Activated T-helper 1 cell treated with anti-CD3 and anti-CD28 coated beads, Interleukin-12 subunit alpha, Interleukin-12 subunit beta, Interleukin-2, Interleukin-4 antibody, amounts not matched to agents 30 ng/mL and 10 ng/mL and 1 ng/mL, durations not matched to agents 14 hours and 24 hours and 36 hours (primary cell): ENCODE measurements at regions not wholly inside any gene's neighbourhood (a gene's known extent, or its start where the extent isn't known, plus 50 kb on each side); places are given as distances from the start of the nearest gene placed in this dataset.

ENCODE experiments used
- DNase-seq: peaks from one replicate; pipeline ENCODE4 v3.0.0; 2021; ENCODE audit warnings: low spot score
- H3K27ac Mint-ChIP-seq: one replicate; pipeline ENCODE4 v1.8.0; 2021; ENCODE audit warnings: mild to moderate bottlenecking, mixed read lengths
- H3K27me3 Mint-ChIP-seq: one replicate; pipeline ENCODE4 v1.8.0; 2022; ENCODE audit warnings: mild to moderate bottlenecking, moderate library complexity, mixed read lengths; ENCODE audit not compliant: insufficient read depth
- H3K36me3 Mint-ChIP-seq: one replicate; pipeline ENCODE4 v1.8.0; 2021; ENCODE audit warnings: low read depth, mixed read lengths
- H3K4me1 Mint-ChIP-seq: one replicate; pipeline ENCODE4 v1.8.0; 2021; ENCODE audit warnings: low read depth, mixed read lengths
- H3K4me3 Mint-ChIP-seq: one replicate; pipeline ENCODE4 v1.8.0; 2021; ENCODE audit warnings: mild to moderate bottlenecking, moderate library complexity, mixed read lengths
- H3K9me3 Mint-ChIP-seq: one replicate; pipeline ENCODE4 v1.8.0; 2021; ENCODE audit warnings: mixed read lengths
- intact Hi-C: fragments of 100-400 bp; cut with micrococcal nuclease; formaldehyde crosslinking; loops from one replicate; pipeline ENCODE4 v1.15.1; 2024

DNA sequence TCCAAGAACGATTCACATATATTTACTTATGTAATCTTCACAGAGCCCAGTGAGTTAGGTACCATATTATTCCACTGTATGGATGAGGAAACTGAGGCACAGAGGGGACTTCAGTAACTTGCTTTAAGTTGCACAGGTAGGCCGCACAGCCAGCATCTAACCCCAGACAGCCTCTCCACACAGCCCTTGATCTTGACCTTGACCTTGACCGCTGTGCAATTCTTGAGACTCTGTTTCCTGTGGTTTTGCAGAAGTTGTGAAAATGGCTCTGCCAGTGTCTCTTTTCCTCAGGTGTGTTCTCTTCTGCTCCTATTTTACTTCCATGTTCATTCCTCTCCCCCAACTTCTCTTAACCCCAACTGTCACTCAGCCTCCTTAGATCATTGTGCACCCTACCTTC is 206.5 kb downstream of the SOX11 start:
- intact Hi-C loops: no loop called here
- no peaks in the 10 kb centered on the region for H3K9me3 Mint-ChIP-seq
- no peaks in the 10 kb centered on the region for H3K4me1 Mint-ChIP-seq
- H3K27me3 Mint-ChIP-seq: no peaks in the 10 kb centered on the region
- no peak overlapping the region for H3K27ac Mint-ChIP-seq
- no peak for DNase-seq
- no peaks in the 10 kb centered on the region for H3K36me3 Mint-ChIP-seq
- no peak overlapping the region for H3K4me3 Mint-ChIP-seq

DNA sequence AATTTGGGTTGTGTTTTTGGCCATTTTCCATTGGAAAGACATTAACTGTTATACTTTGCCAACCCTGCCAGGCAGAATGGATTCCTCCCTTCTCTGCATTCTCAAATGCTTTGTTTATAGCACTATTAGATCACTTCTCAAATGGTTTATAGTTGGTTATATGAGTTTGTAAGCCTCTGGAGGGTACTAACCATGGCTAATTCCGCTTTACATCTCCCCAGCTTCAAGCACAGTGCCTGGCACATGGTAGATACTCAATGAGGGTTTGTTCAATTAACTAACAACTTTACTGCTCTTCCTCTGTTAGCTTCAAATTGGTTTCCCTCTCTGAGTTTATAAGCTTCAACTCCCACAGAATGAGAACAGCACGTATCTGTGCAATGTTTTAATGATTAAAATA is 213.5 kb downstream of the SOX11 start:
- intact Hi-C loops: no loop called here
- H3K27me3 Mint-ChIP-seq: no peaks in the 10 kb centered on the region
- H3K9me3 Mint-ChIP-seq: no peaks in the 10 kb centered on the region
- no peak overlapping the region for H3K27ac Mint-ChIP-seq
- DNase-seq: no peak
- H3K4me1 Mint-ChIP-seq: no peaks in the 10 kb centered on the region
- no peaks in the 10 kb centered on the region for H3K36me3 Mint-ChIP-seq
- H3K4me3 Mint-ChIP-seq: no peak overlapping the region

DNA sequence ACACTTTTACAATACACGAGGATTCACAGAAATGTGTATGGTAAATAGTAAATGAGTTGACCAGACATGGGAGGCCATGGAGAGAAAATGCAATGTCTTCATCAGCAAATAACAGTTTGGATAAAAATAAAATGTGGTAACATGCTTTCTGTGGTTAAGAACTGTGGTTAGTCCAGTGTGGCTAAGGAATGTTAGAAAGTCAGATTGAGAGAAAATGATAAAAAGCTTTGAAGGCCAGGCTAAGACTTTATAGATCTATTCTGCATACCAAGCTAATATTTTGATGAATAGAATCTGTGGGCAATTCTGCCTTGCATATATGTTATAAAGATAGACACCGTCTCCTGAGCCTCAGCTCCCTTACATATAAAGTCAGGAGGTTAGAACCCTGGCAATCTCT is 215.9 kb downstream of the SOX11 start:
- Mint-ChIP-seq H3K27ac (no peak overlapping the region), H3K4me3 (no peak overlapping the region), H3K4me1 (no peaks in the 10 kb centered on the region), H3K36me3 (no peaks in the 10 kb centered on the region), H3K27me3 (no peaks in the 10 kb centered on the region), H3K9me3 (no peaks in the 10 kb centered on the region)
- DNase-seq: no peak
- intact Hi-C loops: no loop called here

DNA sequence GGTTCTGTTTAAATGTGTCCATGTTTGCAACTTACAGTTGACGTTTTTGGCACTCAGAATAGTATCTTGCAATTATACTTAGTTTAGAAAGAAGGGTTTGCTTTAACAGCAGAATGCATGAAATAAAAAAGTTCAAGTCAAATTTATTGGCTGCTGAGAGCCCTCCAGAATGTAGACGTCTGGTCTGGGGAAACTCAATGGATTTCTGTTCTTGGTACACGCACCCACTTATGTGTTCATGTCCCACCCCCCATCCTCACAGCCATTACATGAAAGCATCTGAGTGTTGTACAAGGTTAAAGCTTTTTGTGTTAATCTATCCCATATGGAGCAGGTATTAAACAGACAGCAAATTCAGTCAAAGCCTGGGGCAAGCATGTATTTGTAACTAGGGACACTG is 219.5 kb downstream of the SOX11 start:
- no peak overlapping the region for H3K27ac Mint-ChIP-seq
- no peaks in the 10 kb centered on the region for H3K36me3 Mint-ChIP-seq
- no peaks in the 10 kb centered on the region for H3K27me3 Mint-ChIP-seq
- intact Hi-C loops: no loop called here
- H3K9me3 Mint-ChIP-seq: no peaks in the 10 kb centered on the region
- H3K4me1 Mint-ChIP-seq: no peaks in the 10 kb centered on the region
- no peak overlapping the region for H3K4me3 Mint-ChIP-seq
- no peak for DNase-seq

DNA sequence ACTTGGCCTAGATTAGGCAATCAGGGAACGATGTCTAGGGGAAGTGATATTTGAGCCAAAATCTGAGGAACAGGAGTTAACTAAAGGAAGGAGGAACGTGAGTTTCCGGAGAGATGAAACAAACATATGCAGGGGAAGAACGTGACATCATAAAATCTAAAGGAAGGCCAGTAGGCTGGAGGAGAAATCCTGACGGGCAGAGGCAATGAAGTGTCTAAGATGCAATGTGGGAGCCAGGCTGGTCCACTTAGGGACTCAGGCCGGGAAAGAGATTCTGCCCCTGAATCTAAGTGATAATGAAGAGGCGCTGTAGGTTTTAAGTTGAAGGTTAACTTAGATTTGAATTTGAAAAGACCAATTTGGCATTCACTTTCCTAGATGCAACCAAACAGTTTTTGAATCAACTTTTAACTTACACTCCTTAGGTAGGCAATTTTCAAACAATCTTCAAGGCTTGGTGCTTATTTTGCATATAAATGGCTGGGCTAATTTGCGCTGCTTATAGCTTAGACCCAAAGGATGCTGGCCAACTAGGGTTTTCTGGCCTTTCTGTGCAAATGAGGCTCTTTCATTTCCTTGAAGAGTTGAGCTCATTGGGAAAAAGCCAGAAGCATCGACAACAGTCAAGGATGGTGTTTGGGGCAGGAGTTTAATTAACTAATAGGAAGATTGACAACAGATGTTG is 221.7 kb downstream of the SOX11 start:
- intact Hi-C loops: no loop called here
- no peaks in the 10 kb centered on the region for H3K4me1 Mint-ChIP-seq
- H3K27me3 Mint-ChIP-seq: no peaks in the 10 kb centered on the region
- no peak for DNase-seq
- H3K4me3 Mint-ChIP-seq: no peak overlapping the region
- H3K27ac Mint-ChIP-seq: no peak overlapping the region
- H3K36me3 Mint-ChIP-seq: no peaks in the 10 kb centered on the region
- H3K9me3 Mint-ChIP-seq: no peaks in the 10 kb centered on the region

DNA sequence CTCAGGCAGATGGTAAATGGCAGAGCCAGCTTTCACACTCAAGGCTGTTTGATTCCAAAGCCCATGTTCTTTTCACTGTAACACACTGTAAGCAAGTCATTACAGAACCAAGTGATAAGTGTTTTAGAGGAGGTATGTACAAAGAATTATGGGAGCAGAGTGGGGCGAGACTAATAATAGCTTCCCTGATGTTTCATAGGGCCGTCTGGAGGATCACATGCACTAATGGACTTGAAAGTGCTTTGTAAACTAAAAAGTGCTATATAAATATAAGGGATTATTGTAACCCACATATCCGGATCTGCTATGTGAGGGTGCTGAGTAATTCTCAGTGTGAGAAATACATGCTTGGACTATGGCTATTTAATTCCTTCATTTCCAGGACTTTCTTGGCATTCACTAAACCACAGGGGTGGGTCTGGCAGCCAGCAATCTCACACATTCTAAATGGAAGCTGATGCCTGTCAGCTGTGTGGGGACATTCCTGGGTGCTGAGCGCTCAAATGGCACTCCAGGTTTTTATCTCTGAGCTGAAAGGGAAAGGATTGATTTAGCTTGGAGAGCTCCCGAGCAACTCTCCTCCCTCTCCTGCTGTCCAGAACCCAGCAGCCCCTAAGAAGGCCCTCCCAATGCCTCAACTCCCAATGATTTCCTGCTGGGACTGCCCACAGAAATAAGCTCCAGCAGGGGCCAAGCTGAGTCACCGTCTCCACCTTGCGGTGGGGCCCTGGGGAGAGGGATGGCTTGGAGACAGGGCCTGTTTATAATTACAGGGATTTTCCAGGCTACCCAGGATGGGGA is 222.8 kb downstream of the SOX11 start:
- H3K27ac Mint-ChIP-seq: no peak overlapping the region
- no peaks in the 10 kb centered on the region for H3K9me3 Mint-ChIP-seq
- no peaks in the 10 kb centered on the region for H3K36me3 Mint-ChIP-seq
- intact Hi-C loops: no loop called here
- DNase-seq: no peak
- no peak overlapping the region for H3K4me3 Mint-ChIP-seq
- no peaks in the 10 kb centered on the region for H3K27me3 Mint-ChIP-seq
- no peaks in the 10 kb centered on the region for H3K4me1 Mint-ChIP-seq

DNA sequence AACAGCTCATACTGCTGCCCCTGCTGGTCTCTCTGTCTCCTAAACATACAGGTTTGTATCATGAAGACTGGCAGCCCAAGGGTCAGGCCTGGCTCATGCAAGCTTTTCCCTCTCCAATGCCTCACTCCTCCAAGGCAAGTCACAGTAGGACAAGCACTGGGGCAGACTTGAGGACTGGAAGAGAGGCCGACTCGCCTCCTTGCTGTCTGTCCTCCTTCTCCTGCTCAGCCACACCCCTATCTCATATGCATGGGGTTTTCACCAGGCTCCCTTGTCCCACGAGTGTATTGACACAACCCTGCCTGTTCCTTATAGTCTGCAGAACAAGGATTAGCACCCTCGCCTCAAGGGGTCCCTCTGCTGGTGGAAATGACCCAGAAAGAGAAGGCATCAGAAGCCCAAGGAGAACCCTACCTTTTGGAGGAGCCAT is 223.7 kb downstream of the SOX11 start:
- Mint-ChIP-seq H3K4me3 (no peak overlapping the region), H3K36me3 (no peaks in the 10 kb centered on the region), H3K9me3 (no peaks in the 10 kb centered on the region), H3K27me3 (no peaks in the 10 kb centered on the region), H3K4me1 (no peaks in the 10 kb centered on the region), H3K27ac (no peak overlapping the region)
- DNase-seq: no peak
- intact Hi-C loops: no loop called here

DNA sequence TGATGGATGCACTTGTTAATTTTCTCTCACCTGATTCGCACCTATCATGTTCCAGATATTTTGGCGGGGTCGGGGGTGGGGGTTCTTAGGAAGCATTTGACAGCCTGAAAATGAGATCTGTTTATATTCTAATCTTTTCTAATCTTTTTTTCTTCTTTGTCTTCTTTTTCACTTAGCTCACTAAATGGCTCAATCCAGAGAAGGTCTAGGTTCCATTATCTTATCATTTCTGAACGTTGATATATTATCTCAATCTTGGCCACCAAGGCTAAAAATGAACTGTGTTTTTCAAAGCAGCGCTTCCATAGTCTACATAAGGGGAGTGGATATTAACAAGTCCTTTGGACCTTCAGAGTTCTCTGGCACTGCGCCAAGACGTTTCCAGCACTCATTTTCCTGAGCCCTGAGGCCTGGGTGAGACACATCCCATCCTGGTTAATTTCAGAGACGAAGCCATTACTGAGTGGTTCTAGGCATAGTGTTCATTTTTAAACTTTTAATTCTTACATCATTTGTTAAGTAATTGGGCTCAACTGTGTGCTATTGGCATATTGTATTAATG is 229.0 kb downstream of the SOX11 start:
- no peak for DNase-seq
- Mint-ChIP-seq H3K9me3 (peaks cover 7% of the 10 kb centered on the region), H3K27ac (no peak overlapping the region), H3K36me3 (no peaks in the 10 kb centered on the region), H3K4me3 (no peak overlapping the region), H3K27me3 (no peaks in the 10 kb centered on the region), H3K4me1 (no peaks in the 10 kb centered on the region)
- intact Hi-C loops: no loop called here

DNA sequence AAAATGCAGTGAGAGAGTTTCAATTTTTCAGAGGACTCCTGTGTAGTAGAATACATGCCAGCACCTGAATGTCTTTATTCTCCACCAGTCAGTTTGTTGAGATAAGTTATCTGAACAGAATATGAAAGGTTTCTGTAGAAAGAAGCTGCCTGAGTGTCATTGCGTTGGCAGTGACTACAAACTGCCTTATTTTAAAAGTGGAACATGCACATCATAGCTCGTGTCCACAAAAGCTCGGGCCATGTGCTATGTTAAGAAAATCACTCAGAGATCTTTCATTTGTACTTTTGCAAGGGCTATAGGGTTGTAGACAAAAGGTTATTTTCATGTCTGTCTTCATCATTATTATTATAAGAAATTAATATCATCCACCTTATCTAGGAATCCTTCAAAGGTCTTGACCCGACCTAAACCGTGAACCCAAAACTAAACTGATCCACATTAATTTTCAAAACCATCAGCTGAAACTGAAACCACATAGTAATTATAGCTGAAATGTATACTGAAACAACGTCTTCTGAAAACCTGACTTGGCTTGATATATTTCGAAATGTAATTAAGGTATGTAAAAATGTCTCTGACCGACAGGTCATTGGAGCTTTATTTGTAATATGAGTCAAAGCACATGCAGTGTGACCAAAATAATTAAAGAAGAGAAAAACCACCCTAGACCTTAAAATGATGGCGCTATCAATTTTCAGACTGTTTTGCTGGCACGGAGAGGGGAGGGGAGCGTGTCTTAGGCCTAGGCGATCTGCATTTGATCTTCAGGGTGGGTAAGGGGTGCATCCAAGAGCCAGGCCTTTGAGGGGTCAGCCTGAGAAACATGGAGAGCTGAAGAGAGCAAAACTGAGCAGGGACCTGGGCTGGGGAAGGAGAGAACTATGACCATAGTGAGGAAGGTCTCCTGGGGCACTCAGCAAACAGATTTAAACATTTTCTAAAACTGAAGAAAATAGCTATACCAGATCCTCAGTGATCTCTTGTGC is 232.1 kb downstream of the SOX11 start:
- Mint-ChIP-seq H3K4me1 (no peaks in the 10 kb centered on the region), H3K27ac (no peak overlapping the region), H3K4me3 (no peak overlapping the region), H3K36me3 (no peaks in the 10 kb centered on the region), H3K9me3 (peaks cover 10% of the 10 kb centered on the region), H3K27me3 (no peaks in the 10 kb centered on the region)
- no peak for DNase-seq
- intact Hi-C loops: no loop called here

- peaks cover 10% of the 10 kb centered on the region for H3K9me3 Mint-ChIP-seq
Observed at GRCh38 chr2:5925604-5926003, 233.4 kb downstream of the SOX11 start.

DNA sequence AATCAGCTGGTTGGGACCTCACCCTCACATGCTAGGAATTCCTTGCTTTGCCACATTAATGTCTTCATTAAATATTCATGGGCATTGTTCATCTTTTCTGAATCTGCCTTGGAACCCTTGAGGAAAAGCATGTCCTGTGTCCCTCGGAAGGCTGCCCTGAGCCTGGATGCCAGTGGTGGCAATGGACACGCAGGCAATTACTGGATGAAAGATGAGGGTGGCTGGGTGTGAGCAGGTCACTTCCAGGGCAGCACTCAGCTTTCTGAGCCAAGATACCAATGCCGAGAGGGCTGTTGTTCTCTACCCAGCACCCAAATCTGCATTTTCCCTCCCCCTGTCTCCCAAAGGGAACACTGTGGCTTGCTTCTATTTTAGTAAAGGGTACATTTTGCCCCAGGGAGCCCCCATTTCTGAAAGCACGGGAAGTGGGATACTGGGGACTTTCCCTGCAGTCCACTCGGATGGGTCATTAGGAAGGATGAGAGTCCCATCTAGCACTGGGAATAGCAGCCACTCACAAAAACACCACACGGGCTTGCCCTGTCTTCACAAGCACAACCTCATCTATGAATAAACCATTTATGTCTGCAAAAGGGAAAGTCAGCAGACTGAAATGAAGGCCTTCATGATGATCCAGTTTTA is 234.8 kb downstream of the SOX11 start:
- Mint-ChIP-seq H3K27ac (no peak overlapping the region), H3K36me3 (no peaks in the 10 kb centered on the region), H3K4me1 (no peaks in the 10 kb centered on the region), H3K4me3 (no peak overlapping the region), H3K9me3 (peaks cover 10% of the 10 kb centered on the region), H3K27me3 (no peaks in the 10 kb centered on the region)
- no peak for DNase-seq
- intact Hi-C loops: no loop called here

More at GRCh38 chr2:5925604-5926003, 233.4 kb downstream of the SOX11 start:
- intact Hi-C loops: no loop called here
- Mint-ChIP-seq H3K4me3 (no peak overlapping the region), H3K27me3 (no peaks in the 10 kb centered on the region), H3K36me3 (no peaks in the 10 kb centered on the region), H3K27ac (no peak overlapping the region), H3K4me1 (no peaks in the 10 kb centered on the region)
- DNase-seq: no peak
